SW 1271 (cell line): ENCODE measurements at regions not wholly inside any gene's neighbourhood (a gene's known extent, or its start where the extent isn't known, plus 50 kb on each side); places are given as distances from the start of the nearest gene placed in this dataset.
"Not testable (repeated sequence)": the region's sequence is repeated elsewhere in the genome, so short reads cannot be mapped to it uniquely, and the experiment has no call there.

Source experiments
- DNase-seq, 2 experiments: peaks; one replicate each; lab custom pipeline; 2025; lab: John Stamatoyannopoulos, UW

DNA sequence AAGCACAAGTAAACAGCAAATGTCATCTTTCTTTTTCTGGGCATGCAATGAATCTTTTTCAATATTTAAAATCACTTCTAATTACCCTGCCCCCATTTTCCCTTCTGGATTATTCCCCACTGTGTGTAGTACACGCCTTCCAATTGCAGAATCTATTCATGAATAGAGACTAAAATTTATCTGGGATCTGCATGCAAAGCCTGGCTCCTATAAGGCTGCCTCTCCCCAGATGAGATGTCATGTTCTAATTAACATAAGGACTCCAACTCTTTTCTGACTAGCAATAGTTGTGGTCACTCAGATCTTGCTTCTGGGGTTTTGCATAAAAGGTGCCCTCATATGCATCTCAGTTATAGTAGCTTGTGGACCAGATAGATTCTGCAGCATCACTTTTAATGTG lies 473.5 kb downstream of the BTG1 start:
- no peak for DNase-seq

DNA sequence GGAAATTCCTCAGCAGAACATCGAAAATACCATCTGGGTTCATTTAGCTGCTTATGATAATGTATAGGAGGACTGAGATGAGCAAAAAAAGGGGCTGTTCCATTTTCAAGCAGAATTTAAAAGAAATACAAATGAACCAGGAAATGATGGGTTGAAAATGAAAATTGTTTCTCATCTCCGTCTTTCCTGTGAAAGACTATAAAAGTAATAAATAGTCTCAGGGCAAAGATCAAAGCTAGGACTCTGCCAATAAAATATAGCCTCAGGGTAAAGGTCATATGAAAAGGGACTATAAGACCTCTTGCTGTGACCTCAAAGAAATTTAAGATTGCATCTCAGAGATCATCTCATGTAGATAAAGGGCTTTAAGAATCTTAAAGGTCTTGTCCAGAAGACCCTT lies 478.0 kb downstream of the BTG1 start:
- DNase-seq: no peak

DNA sequence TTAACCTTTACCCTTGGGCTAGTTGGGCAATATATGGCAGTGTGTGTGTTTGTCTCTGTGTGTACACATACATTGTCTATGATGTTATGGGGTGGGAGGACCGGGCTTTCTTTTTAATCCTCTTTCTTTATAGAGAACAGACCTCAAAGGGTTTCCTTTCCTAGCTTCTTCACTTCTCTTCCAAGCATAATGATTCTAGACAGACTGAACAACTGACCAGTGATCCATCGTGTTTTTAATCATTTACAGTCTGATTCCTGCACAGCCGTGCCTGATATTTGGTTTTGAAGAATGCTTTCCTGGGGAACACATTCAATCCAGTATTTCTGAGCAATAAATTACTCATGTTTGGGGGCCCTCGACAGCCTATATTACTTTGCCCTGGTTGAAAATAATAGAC lies 481.1 kb upstream of the DCN start:
- no peak for DNase-seq

DNA sequence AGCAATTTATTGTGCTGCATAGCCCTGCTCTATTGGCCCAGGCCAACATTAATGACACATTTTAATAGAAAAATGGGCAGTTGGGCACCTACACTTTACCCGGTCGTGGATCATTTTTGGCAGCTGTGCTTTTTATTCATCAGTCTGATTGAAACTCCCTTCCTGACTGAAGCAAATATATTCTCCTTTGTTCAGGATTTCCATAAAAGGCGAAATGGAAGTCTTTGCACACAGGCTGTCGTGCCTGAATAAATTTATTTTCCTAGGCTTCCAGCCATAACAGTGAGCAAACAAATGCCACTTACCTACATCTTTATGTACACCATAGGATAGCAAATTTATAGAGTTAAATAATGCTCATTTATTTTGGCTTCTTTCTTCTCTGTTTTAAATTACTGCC lies 480.7 kb upstream of the DCN start:
- no peak for DNase-seq

DNA sequence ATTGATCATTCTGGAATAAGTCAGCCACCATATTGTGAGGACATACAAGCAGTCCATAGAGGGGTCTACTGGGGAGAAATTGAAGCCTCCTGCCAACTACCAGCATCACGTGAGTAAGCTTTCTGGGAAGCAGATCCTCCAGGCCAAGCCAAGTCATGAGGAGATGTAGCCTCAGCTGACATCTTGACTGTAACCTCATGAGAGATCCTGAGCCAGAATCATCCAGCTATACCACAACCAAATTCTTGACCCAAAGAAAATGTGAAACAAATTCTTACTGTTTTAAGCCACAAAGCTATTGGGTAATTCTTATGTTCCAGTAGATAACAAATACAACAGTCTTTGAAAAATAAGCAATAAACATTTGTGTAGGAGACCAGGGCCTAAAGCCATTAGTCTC lies 479.4 kb upstream of the DCN start:
- no peak for DNase-seq

DNA sequence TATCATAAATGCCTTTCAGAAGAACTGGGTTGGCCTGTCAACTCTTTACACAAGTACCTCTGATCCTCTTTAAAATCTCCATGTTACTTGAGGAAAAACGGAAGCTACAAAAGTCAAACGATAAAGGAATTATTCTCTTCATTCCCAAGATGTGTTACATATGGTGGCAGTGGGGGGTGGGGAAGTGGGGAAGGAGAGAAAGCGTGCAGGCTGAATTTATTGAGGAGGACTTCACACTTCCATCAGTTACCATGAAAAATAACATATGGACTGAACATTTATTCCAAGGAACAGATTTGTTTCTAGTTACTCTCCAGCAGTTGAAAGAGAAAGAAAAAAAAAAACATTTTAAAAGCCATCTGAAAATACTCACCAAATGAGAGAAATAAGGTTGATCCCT lies 474.4 kb upstream of the DCN start:
- DNase-seq: no peak

DNA sequence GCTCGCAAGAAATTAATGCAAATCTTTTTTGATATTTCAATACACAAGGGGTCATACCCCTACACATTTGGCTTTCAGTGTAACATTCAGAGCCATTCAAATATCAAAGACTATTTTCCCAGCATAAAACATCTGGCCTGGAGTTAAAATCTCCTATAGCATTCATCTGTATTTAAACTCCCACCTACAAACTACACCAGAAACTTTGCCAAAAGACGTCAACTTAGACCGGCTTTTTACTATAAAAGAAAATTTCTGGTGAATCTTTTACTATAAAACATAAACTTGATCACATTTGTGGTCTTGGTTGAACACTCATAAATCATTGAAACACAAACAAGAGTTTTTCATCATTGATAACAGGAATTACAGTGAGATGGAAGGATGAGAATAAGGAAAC lies 473.3 kb upstream of the DCN start:
- DNase-seq: no peak

DNA sequence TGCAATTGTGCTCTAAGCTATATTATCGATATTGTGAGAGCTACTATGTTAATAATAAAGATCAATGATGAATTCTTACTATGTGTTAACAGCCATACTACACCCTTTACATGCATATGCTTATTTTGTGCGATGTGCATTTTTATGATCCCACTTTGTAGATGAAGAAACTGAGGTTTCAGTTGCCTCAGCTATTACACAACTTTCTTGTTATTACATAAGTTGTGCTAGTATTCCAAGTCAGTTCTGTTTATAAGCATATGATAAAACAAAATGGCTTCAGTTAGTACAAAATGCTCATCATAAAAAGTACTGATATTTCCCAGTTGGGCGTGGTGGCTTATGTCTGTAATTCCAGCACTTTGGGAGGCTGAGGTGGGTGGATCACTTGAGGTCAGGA lies 471.5 kb upstream of the DCN start:
- DNase-seq: no peak

DNA sequence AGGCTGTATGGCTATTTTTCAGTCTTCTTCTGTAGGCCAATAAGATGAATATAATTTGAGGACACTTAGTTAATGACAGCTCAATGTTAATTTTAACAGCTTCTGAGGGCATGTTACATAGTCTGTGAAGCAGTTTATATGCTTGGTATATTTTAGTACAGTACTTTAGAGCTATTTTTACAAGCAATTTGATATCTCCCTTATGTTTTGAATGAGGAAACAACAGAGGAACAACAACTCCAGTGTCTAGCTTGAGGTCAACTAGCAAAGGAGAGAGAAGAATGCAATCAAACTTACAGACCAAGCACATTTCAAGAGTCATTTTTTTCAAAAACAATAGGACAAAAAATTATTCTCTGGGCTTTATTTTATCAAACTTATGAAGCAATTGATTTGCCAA lies 469.1 kb upstream of the DCN start:
- DNase-seq: no peak

DNA sequence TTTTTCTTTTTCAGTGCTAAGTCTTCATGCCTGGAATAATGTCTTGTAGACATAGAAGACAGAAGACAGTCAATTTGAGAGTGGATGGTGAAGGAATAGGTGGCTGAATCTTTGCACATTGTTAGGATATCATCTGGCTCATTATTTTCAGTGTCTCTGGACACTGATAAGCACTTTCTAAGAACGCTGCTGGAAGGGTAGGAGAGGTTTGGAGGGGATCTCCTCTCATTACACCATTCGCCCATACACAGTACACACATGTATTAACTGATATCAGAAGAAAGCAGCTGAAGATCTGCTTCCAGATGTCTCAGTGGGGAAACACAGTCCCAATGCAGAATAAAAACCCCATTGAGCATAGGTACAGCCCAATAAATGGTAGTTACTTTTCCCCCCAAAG lies 461.1 kb upstream of the DCN start:
- no peak for DNase-seq

DNA sequence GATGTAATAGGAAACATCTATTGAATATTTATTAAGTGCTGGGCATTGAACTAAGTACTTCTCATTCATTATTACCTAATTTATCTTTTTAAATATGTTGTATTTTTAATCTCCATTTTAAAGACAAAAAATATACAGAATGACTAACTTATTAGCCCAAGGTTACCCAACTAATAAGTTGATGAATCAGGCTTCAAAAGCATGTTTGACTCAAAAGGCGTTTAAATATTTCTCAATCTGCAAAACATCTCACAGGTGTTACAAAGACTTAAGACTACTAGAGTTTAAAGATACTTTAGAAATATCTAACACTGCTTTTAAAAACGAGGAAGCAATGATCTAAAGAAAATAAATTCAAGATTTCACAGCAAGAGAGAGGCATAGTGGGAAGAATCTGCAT lies 457.4 kb upstream of the DCN start:
- DNase-seq: no peak

DNA sequence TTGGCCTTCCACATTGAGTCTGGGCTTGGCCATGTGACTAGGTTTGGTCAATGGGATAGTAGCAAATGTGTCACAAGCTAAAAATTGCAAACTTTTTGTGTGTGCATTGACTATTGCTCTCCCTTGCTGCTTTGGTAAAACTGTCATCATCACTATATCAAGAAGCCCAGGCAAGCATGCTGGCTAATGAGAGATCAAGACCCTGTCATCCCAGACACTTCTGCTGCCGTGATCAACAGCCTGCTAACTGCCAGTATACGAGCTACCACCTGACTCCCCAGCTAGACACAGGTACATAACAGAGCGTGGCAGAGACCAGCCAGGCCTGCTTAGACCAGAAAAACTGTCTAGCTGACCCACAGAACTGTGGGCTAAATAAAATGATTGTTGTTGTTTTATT lies 456.7 kb upstream of the DCN start:
- no peak for DNase-seq

DNA sequence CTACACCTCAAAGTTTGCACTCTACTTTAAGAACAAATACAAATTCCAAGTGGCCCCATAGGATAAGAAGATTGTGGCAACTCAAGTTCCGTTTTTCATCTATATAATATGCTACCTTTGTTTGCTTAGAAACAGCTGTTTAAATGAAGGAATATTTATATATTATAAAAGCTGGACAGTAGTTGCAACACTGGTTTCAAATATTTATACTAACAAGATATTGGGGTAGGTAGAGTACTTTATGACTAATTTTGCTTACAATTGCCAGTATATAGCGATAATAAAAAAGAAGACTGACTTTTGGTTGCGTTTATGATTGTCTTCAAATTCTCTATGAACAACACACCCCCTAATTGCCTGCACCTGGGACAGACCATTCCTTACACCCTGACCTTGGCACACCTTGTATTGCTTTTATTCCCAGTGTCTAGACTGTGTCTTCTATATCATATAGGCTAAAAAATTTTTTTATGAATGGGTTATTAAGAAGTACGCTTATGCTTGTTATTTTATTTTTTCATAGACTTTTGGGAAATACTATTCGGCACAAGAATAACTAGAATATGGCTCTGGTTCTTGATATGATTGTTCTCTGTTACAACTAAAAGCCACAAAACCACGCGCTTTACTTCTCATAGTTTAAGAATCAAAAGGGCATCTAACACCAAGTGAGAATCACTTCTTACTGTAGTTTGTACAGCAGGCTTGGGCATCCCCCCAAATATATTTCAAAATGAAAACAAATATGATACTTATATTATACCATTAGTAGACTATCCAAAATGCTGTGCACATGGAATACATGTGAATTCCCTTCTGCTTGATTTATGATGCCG lies 455.4 kb upstream of the DCN start:
- DNase-seq: no peak

DNA sequence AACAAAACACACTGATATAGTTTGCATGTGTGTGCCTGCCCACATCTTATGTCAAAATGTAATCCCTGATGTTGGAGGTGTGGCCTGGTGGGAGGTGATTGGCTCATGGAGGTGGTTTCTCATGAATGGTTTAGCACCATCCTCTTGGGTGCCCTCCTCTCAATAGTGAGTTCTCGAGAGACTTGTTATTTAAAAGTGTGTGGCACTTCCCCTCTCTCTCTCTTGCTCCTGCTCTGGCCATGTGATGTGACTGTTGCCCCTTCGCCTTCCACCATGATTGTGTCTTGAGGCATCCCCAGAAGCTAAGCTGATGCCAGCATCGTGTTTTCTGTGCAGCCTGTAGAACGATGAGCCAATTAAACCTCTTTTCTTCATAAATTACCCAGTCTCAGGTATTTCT lies 454.1 kb upstream of the DCN start:
- no peak for DNase-seq

DNA sequence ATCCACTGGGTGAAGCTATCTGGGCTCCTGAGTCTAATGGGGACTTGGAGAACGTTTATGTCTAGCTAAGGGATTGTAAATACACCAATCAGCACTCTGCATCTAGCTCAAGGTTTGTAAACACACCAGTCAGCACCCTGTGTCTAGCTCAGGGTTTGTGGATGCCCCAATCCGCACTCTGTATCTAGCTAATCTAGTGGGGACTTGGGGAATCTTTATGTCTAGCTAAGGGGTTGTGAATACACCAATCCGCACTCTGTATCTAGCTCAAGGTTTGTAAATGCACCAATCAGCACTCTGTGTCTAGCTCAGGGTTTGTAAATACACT lies 451.7 kb upstream of the DCN start:
- not testable (repeated sequence) for DNase-seq

DNA sequence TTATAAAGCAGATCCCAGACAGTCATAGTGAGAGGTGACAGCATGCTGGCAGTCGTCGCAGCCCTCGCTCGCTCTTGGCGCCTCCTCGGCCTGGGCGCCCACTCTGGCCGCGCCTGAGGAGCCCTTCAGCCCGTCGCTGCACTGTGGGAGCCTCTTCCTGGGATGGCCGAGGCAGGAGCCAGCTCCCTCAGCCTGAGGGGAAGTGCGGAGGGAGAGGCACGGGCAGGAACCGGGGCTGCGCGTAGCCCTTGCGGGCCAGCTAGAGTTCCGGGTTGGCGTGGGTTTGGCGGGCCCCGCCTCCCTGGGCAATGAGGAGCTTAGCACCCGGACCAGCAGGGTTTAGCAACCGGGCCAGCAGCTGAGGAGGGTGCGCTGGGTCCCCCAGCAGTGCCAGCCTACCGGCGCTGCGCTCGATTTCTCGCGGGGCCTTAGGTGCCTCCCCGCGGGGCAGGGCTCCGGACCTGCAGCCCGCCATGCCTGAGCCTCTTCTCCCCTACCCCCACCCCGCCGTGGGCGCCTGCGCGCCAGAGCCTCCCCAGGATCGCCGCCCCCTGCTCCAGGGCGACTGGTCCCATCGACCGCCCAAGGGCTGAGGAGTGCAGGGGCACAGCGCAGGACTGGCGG lies 451.2 kb upstream of the DCN start:
- no peak for DNase-seq

DNA sequence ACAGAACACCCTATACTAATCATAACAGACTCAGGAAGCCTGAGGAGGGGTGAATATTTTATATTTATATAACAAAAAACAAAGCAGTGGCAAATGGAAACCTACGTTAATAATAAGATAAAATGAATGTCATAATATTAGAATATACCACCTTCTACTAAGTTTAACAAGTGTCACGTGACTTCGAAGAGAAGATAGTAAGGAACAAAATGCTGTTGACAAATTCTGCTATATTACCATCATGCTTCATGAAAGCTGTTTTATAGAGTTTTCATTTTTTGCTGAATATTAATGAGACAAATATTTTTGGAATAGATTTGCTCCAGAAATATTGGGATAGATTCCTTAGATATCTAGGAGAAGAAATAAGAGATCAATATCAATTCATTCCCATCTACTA lies 450.6 kb upstream of the DCN start:
- DNase-seq: no peak

DNA sequence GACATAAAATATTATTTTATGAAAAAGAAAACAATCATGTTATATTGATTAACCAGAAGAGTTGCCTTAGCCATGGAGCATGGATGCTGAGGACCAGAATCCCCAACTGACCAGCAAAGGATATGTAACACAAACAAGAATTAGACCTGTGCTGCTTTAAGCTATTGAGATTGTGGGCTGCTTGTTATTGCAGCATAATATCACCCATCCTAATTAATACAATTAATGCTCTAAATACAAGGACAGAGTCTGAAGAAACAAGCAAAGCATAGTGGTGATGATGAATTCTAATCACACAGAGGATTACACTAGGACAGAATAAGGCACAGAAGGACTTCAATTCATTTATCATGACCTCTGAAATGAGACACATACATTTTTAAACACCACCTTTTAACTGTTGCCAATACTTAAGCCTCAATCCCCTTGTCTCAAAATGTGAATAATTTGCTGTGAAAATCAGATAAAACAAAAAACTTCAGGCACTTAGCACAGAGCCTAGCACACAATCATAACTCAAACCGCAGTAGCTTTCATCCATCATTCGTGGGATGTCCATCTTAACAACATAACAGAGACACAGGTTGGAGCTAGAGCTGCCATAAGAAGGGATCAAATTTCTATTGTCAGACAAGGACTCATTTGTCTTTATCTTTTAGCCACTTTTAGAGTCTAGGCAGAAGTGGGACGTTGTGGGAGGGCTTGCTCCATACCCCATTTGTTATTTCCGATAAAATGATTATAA lies 449.6 kb upstream of the DCN start:
- DNase-seq: no peak

DNA sequence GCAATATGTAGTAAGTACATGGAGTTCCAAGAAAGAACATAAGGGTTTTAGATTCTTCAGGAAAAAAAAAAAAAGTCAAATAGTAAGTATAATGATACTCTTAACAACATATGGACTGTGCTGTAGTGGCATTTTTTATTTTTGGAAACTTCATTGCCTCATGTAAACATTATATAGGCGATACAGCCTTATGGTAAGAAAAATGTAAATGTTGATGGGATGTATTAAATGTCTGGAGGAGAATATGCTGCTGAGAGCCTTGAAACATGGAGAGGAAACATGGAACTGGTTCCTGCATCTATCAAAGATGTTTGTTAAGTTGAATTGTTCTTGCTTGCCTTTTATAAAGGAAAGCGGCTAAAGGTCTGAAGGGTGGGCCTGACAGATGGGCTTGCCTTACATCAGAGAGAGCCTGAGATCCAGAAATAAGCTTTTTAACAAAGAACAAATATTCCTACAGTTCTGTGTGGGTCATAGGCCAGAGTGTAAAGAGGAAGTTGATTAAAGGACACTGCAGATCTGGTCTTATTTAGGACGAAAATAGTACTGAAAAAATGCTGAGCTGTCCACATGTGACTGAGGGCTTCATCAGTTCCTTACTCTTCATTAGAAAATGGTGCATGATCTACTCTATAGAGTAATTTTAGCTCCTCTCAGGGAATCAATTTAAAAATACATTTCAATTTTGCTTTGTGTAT lies 448.1 kb upstream of the DCN start:
- DNase-seq: no peak

DNA sequence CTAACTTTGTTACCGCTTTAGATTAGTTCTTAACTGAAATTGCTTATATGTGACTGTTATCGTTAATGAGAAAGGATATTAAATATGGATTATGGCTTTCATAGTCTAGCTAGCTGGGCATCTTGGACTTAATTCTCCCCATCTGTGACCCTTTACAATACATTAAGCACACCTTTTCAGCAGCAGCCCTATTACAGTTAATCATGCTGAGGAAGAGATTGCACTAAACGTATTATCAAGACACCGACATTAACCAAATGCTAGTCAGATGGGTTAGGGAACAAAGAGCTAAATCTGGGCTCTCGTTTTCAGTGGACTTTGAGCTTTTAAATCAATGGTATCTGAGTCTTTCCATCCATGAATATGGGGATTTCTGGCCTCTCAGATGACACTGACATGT lies 447.5 kb upstream of the DCN start:
- no peak for DNase-seq

DNA sequence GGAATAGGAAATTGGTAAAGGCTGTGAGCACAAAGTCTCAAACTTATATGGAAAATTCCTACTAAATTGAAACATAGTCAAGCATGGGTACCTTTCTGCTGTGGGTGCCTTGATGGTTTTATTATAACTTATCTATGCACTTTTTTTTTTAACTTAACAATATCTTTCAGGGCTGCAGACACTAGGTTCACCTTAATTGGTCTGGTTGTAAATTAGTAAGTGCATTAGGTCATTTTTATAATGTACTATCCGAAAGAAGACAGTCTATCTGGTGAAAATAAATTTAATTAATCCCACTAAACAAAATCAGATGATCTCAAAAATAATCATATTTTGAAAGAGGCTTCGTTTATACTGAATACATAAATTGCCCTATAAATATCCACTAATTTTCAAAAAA lies 446.8 kb upstream of the DCN start:
- no peak for DNase-seq

DNA sequence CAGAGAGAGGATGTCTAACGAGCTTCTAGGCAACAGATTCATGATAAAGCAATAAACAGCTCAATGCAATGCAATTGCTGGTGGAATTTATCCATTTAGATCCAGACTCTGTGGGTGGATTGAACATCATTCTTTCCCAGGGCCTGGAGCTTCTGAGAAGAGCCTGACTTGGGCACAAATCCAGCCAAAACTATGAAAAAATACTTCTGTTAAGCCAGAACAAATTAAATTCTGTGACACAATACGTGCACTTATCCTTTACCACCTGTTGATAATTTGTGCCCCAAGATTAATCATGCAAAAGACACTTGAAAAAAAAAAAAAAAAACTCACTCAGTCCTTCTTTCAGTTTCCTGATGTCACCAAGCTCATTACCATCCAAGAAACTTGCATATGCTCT lies 446.0 kb upstream of the DCN start:
- no peak for DNase-seq

DNA sequence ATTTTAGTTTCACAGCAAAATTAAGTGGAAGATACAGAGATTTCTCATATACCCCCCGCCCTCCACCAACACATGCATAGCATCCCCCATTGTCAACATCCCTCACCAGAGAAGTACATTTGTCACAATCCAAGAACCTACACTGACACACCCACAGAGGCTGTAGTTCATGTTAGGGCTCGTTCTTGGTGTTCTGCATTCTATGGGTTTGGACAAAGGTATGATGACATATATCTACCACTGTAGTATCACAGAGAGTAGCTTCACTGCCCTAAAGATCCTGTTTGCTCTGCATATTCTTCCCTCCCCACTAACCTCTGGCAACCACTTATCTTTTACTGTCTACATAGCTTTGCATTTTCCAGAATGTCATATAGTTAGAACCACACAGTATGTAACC lies 444.6 kb upstream of the DCN start:
- no peak for DNase-seq
